Anterior cingulate cortex (tissue), 58 donors: ENCODE measurements at regions not wholly inside any gene's neighbourhood (a gene's known extent, or its start where the extent isn't known, plus 50 kb on each side); places are given as distances from the start of the nearest gene placed in this dataset.

Experiments used
- DNase-seq, 58 donors: peaks; one replicate each; lab custom pipeline; 2025; lab: John Stamatoyannopoulos, UW

GRCh38 chr2:16154501-16155280 lies 214.3 kb downstream of the MYCN start:
- no peak for DNase-seq

- no peak for DNase-seq
Measured at GRCh38 chr2:16154061-16154460, 213.7 kb downstream of the MYCN start.

GRCh38 chr2:16153754-16154035 lies 213.3 kb downstream of the MYCN start:
- DNase-seq: no peak

- no peak for DNase-seq
Measured at GRCh38 chr2:16152928-16153753, 212.8 kb downstream of the MYCN start.

GRCh38 chr2:16152071-16152927 lies 211.9 kb downstream of the MYCN start:
- DNase-seq: no peak

GRCh38 chr2:16151651-16152050 lies 211.3 kb downstream of the MYCN start:
- no peak for DNase-seq

GRCh38 chr2:16151281-16151570 lies 210.9 kb downstream of the MYCN start:
- DNase-seq: no peak

GRCh38 chr2:16150456-16151280 lies 210.3 kb downstream of the MYCN start:
- DNase-seq: no peak

GRCh38 chr2:16149349-16150243 lies 209.2 kb downstream of the MYCN start:
- no peak for DNase-seq

- no peak for DNase-seq
Measured at GRCh38 chr2:16148632-16149348, 208.4 kb downstream of the MYCN start.

GRCh38 chr2:16142383-16143361 lies 202.3 kb downstream of the MYCN start:
- no peak for DNase-seq

GRCh38 chr2:16141641-16141921 lies 201.2 kb downstream of the MYCN start:
- DNase-seq: no peak

GRCh38 chr2:16140771-16141640 lies 200.7 kb downstream of the MYCN start:
- no peak for DNase-seq

GRCh38 chr2:16139663-16140615 lies 199.6 kb downstream of the MYCN start:
- DNase-seq: no peak

- DNase-seq: no peak
Measured at GRCh38 chr2:16138811-16139662, 198.7 kb downstream of the MYCN start.
